MM.1S (cell line): ENCODE measurements at regions not wholly inside any gene's neighbourhood (a gene's known extent, or its start where the extent isn't known, plus 50 kb on each side); places are given as distances from the start of the nearest gene placed in this dataset.

Experiments used
- CTCF ChIP-seq: fragments of 300-600 bp; sonication (generic); IDR thresholded peaks from 2 replicates; pipeline ENCODE4 v1.5.1; 2016; ENCODE audit warnings: antibody characterized with exemption, low read length, mixed read lengths
- EZH2 ChIP-seq: fragments of 300-600 bp; sonication (generic); optimal IDR thresholded peaks from 2 replicates; pipeline ENCODE3; 2017; ENCODE audit warnings: low read depth, mild to moderate bottlenecking, antibody characterized with exemption, low read length, mixed read lengths
- EZH2phosphoT487 ChIP-seq: fragments of 300-600 bp; sonication (generic); IDR thresholded peaks from 2 replicates; pipeline ENCODE4 v1.6.1; 2018; ENCODE audit warnings: antibody characterized with exemption, low read length

GRCh38 chr4:19455196-19455595, 796.5 kb upstream of the SLIT2 start:
- TF ChIP-seq CTCF (no peak), EZH2 (no peak), EZH2phosphoT487 (no peak)
